SK-N-SH (cell line): ENCODE measurements at regions not wholly inside any gene's neighbourhood (a gene's known extent, or its start where the extent isn't known, plus 50 kb on each side); places are given as distances from the start of the nearest gene placed in this dataset.

Experiments
- CTCF ChIA-PET: fragments of 300-600, 350-600 bp; formaldehyde crosslinking; extraction: SDS; loops from one replicate; lab custom pipeline; 2021; lab: Yijun Ruan, JAX
- POLR2A ChIA-PET: fragments of 350-600 bp; sonication (Branson Sonifier 250); formaldehyde crosslinking; extraction: SDS; loops from one replicate; lab custom pipeline; 2020; ENCODE audit warnings: antibody characterized with exemption, inconsistent platforms; lab: Yijun Ruan, JAX
- DNase-seq: peaks from one replicate; pipeline ENCODE4 v3.0.0; 2012
- H2AFZ ChIP-seq: fragments of 200-600 bp; sonication (generic); 2 replicates; pipeline ENCODE4 v1.8.1; 2016; ENCODE audit warnings: antibody characterized with exemption, mild to moderate bottlenecking, low read depth
- H3F3A ChIP-seq: fragments of 200-600 bp; sonication (generic); replicated peaks from 2 replicates; pipeline ENCODE3; 2016; ENCODE audit warnings: antibody characterized with exemption, mild to moderate bottlenecking; ENCODE audit not compliant: insufficient read depth
- H3K27ac ChIP-seq, 2 experiments: fragments of 200-500 bp in 1 of 2; fragments of 200-600 bp in 1 of 2; sonication (Bioruptor generic) in 1 of 2; sonication (generic), shearing (Covaris generic) in 1 of 2; 2 replicates each; pipeline versions ENCODE4 v1.5.1 to v1.6.1; 2014 to 2016; ENCODE audit warnings: low read depth in 2 of 2, inconsistent platforms in 1 of 2, low read length in 1 of 2, mild to moderate bottlenecking in 1 of 2, mixed read lengths in 1 of 2
- H3K27me3 ChIP-seq: fragments of 200-600 bp; sonication (generic), shearing (Covaris generic); 2 replicates; pipeline ENCODE4 v1.6.1; 2016; ENCODE audit warnings: mixed run types; ENCODE audit not compliant: insufficient read depth
- H3K36me3 ChIP-seq, 2 experiments: fragments of 200-500 bp in 1 of 2; fragments of 200-600 bp in 1 of 2; sonication (Bioruptor generic) in 1 of 2; sonication (generic) in 1 of 2; replicated peaks in 1 of 2; 2 replicates each; pipeline versions ENCODE3 to v1.5.1; 2014 to 2016; ENCODE audit warnings: low read length in 1 of 2, mild to moderate bottlenecking in 1 of 2; ENCODE audit not compliant: insufficient read depth in 2 of 2, control insufficient read depth in 1 of 2
- H3K4me1 ChIP-seq, 2 experiments: fragments of 200-500 bp in 1 of 2; fragments of 200-600 bp in 1 of 2; sonication (Bioruptor generic) in 1 of 2; sonication (generic), shearing (Covaris generic) in 1 of 2; 2 replicates each; pipeline versions ENCODE4 v1.5.1 to v1.6.1; 2014 to 2016; ENCODE audit warnings: low read depth in 1 of 2, low read length in 1 of 2, mixed run types in 1 of 2; ENCODE audit not compliant: insufficient read depth in 2 of 2, control insufficient read depth in 1 of 2
- H3K4me2 ChIP-seq: fragments of 200-600 bp; sonication (generic), shearing (Covaris generic); 2 replicates; pipeline ENCODE4 v1.6.1; 2017; ENCODE audit warnings: mixed run types
- H3K4me3 ChIP-seq, 2 experiments: fragments of 200-500 bp in 1 of 2; fragments of 200-600 bp in 1 of 2; sonication (Bioruptor generic) in 1 of 2; sonication (generic), shearing (Covaris generic) in 1 of 2; 2 replicates each; pipeline versions ENCODE4 v1.5.1 to v1.8.1; 2014 to 2016; ENCODE audit warnings: low read depth in 2 of 2, inconsistent platforms in 1 of 2, low read length in 1 of 2, mild to moderate bottlenecking in 1 of 2, mixed read lengths in 1 of 2, moderate library complexity in 1 of 2
- H3K79me2 ChIP-seq: fragments of 200-600 bp; sonication (generic); 2 replicates; pipeline ENCODE4 v1.8.1; 2017; ENCODE audit warnings: mild to moderate bottlenecking; ENCODE audit not compliant: insufficient read depth
- H3K9ac ChIP-seq: fragments of 200-600 bp; sonication (generic); 2 replicates; pipeline ENCODE4 v1.6.1; 2017; ENCODE audit warnings: mixed run types
- H3K9me2 ChIP-seq: fragments of 200-600 bp; sonication (generic); 2 replicates; pipeline ENCODE4 v1.6.1; 2017; ENCODE audit warnings: mixed run types
- H3K9me3 ChIP-seq: fragments of 200-600 bp; sonication (generic); 2 replicates; pipeline ENCODE4 v1.6.1; 2017; ENCODE audit warnings: mixed run types, mild to moderate bottlenecking, moderate library complexity
- H4K20me1 ChIP-seq: fragments of 200-600 bp; sonication (generic); 2 replicates; pipeline ENCODE4 v1.6.1; 2017; ENCODE audit warnings: mild to moderate bottlenecking, mixed run types; ENCODE audit not compliant: insufficient read depth
- CHD2 ChIP-seq: fragments of 150-350 bp; IDR thresholded peaks from 2 replicates; pipeline ENCODE4 v1.6.1; 2018; ENCODE audit warnings: low read length; ENCODE audit not compliant: partially characterized antibody
- EP300 ChIP-seq, 2 experiments: IDR thresholded peaks; 2 replicates each; pipeline versions ENCODE4 v1.4.0 to v1.6.1; 2012; ENCODE audit warnings: borderline replicate concordance in 1 of 2, low read depth in 1 of 2, low read length in 1 of 2
- FOSL2 ChIP-seq: IDR thresholded peaks from 2 replicates; pipeline ENCODE4 v1.4.0; 2012; ENCODE audit warnings: low read depth, mild to moderate bottlenecking, moderate library complexity, borderline replicate concordance
- GABPA ChIP-seq: IDR thresholded peaks from 2 replicates; pipeline ENCODE4 v1.4.0; 2012; ENCODE audit warnings: low read depth, mild to moderate bottlenecking
- MEF2A ChIP-seq: IDR thresholded peaks from 2 replicates; pipeline ENCODE4 v1.4.0; 2012; ENCODE audit warnings: low read depth, borderline replicate concordance
- NRF1 ChIP-seq: IDR thresholded peaks from 2 replicates; pipeline ENCODE4 v1.6.1; 2012; ENCODE audit warnings: low read depth, mild to moderate bottlenecking, low read length
- PBX3 ChIP-seq: IDR thresholded peaks from 2 replicates; pipeline ENCODE4; 2012
- POLR2AphosphoS5 ChIP-seq: IDR thresholded peaks from 2 replicates; pipeline ENCODE4 v1.6.1; 2012; ENCODE audit warnings: low read depth, low read length
- RFX5 ChIP-seq: IDR thresholded peaks from 2 replicates; pipeline ENCODE4 v1.6.1; 2012; ENCODE audit warnings: mild to moderate bottlenecking, improper control_type of control experiment, low read length
- RXRA ChIP-seq: IDR thresholded peaks from 2 replicates; pipeline ENCODE4 v1.4.0; 2012; ENCODE audit warnings: low read depth, mild to moderate bottlenecking, borderline replicate concordance
- SMC3 ChIP-seq: IDR thresholded peaks from 2 replicates; pipeline ENCODE4 v1.6.1; 2012; ENCODE audit warnings: low read depth, low read length, improper control_type of control experiment
- TCF12 ChIP-seq: IDR thresholded peaks from 2 replicates; pipeline ENCODE4 v1.4.0; 2012
- WGBS: methylation state at CpG from one replicate; pipeline ENCODE4 v1.1.6; 2017; ENCODE audit warnings: low lambda C conversion rate; 5-methylcytosine and 5-hydroxymethylcytosine counted together
- TF ChIP-seq, protein P1 (sequence below): IDR thresholded peaks from 2 replicates; pipeline ENCODE4 v1.6.1; 2012; ENCODE audit warnings: mild to moderate bottlenecking, low read depth, low read length, moderate library complexity
- TF ChIP-seq, protein P2 (sequence below): IDR thresholded peaks from 2 replicates; pipeline ENCODE4 v1.4.0; 2012; ENCODE audit warnings: low read depth, borderline replicate concordance

- no peaks in the 10 kb centered on the region for H4K20me1 ChIP-seq
- H3K9me2 ChIP-seq: no peaks in the 10 kb centered on the region
- POLR2A ChIA-PET: no interaction called here
- no peaks in the 10 kb centered on the region for H3K79me2 ChIP-seq
- H3K27me3 ChIP-seq: no peaks in the 10 kb centered on the region
- CTCF ChIA-PET: no interaction called here
- H2AFZ ChIP-seq: no peak overlapping the region
- no peaks in the 10 kb centered on the region for H3F3A ChIP-seq
- TF ChIP-seq CHD2: no peak
- no peak for TF ChIP-seq FOSL2
- TF ChIP-seq MEF2A: no peak
- TF ChIP-seq EP300 (IDR thresholded peaks at IDR 0.05; ENCODE audit: borderline replicate concordance in 1 of 2, low read depth in 1 of 2, low read length in 1 of 2): no peak
- TF ChIP-seq, protein P1, sequence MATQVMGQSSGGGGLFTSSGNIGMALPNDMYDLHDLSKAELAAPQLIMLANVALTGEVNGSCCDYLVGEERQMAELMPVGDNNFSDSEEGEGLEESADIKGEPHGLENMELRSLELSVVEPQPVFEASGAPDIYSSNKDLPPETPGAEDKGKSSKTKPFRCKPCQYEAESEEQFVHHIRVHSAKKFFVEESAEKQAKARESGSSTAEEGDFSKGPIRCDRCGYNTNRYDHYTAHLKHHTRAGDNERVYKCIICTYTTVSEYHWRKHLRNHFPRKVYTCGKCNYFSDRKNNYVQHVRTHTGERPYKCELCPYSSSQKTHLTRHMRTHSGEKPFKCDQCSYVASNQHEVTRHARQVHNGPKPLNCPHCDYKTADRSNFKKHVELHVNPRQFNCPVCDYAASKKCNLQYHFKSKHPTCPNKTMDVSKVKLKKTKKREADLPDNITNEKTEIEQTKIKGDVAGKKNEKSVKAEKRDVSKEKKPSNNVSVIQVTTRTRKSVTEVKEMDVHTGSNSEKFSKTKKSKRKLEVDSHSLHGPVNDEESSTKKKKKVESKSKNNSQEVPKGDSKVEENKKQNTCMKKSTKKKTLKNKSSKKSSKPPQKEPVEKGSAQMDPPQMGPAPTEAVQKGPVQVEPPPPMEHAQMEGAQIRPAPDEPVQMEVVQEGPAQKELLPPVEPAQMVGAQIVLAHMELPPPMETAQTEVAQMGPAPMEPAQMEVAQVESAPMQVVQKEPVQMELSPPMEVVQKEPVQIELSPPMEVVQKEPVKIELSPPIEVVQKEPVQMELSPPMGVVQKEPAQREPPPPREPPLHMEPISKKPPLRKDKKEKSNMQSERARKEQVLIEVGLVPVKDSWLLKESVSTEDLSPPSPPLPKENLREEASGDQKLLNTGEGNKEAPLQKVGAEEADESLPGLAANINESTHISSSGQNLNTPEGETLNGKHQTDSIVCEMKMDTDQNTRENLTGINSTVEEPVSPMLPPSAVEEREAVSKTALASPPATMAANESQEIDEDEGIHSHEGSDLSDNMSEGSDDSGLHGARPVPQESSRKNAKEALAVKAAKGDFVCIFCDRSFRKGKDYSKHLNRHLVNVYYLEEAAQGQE: no peak
- no peak for TF ChIP-seq PBX3
- TF ChIP-seq, protein P2, sequence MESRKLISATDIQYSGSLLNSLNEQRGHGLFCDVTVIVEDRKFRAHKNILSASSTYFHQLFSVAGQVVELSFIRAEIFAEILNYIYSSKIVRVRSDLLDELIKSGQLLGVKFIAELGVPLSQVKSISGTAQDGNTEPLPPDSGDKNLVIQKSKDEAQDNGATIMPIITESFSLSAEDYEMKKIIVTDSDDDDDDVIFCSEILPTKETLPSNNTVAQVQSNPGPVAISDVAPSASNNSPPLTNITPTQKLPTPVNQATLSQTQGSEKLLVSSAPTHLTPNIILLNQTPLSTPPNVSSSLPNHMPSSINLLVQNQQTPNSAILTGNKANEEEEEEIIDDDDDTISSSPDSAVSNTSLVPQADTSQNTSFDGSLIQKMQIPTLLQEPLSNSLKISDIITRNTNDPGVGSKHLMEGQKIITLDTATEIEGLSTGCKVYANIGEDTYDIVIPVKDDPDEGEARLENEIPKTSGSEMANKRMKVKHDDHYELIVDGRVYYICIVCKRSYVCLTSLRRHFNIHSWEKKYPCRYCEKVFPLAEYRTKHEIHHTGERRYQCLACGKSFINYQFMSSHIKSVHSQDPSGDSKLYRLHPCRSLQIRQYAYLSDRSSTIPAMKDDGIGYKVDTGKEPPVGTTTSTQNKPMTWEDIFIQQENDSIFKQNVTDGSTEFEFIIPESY: no peak
- no peak for TF ChIP-seq POLR2AphosphoS5
- TF ChIP-seq SMC3: no peak
- no peak for TF ChIP-seq NRF1
- no peak for TF ChIP-seq RFX5
- TF ChIP-seq GABPA: no peak
- TF ChIP-seq RXRA: no peak
- no peaks in the 10 kb centered on the region for H3K4me1 ChIP-seq
- no peaks in the 10 kb centered on the region for H3K36me3 ChIP-seq
- DNase-seq: no peak
- H3K9me3 ChIP-seq: no peaks in the 10 kb centered on the region
- H3K4me3 ChIP-seq: no peak overlapping the region
- no peak overlapping the region for H3K9ac ChIP-seq
- no peak overlapping the region for H3K27ac ChIP-seq
- no peak overlapping the region for H3K4me2 ChIP-seq
Measured at GRCh38 chr6:147019001-147019400, 185.2 kb upstream of the STXBP5 start.

GRCh38 chr6:147022041-147022440 lies 182.2 kb upstream of the STXBP5 start:
- Histone ChIP-seq H3K27ac (no peak overlapping the region), H3K9me2 (no peaks in the 10 kb centered on the region), H3K9me3 (no peaks in the 10 kb centered on the region), H3K4me3 (no peak overlapping the region), H3F3A (no peaks in the 10 kb centered on the region), H3K27me3 (no peaks in the 10 kb centered on the region), H3K36me3 (no peaks in the 10 kb centered on the region), H3K79me2 (no peaks in the 10 kb centered on the region), H4K20me1 (no peaks in the 10 kb centered on the region), H3K4me2 (no peak overlapping the region), H3K4me1 (no peaks in the 10 kb centered on the region), H2AFZ (no peak overlapping the region), H3K9ac (no peak overlapping the region)
- POLR2A ChIA-PET: no interaction called here
- DNase-seq: no peak
- WGBS: 63% methylated on average over 2 of the region's 2 CpGs
- CTCF ChIA-PET: no interaction called here
- TF ChIP-seq NRF1: no peak
- peak; percentile 23; the same call in 1 of the 2 replicates for TF ChIP-seq TCF12
